Testis (tissue), 2 donors: ENCODE measurements at regions not wholly inside any gene's neighbourhood (a gene's known extent, or its start where the extent isn't known, plus 50 kb on each side); places are given as distances from the start of the nearest gene placed in this dataset.

Experiments
- CTCF ChIP-seq, 3 experiments: fragments of 450-650 bp in 2 of 3; fragments of 200-600 bp in 1 of 3; sonication (generic) in 1 of 3; IDR thresholded peaks; one replicate each; pipeline ENCODE4 v1.5.1; 2016 to 2019; ENCODE audit warnings: antibody characterized with exemption in 3 of 3, mild to moderate bottlenecking in 2 of 3, moderate library complexity in 1 of 3
- POLR2A ChIP-seq: fragments of 450-650 bp; IDR thresholded peaks from one replicate; pipeline ENCODE4 v1.6.1; 2017; ENCODE audit warnings: antibody characterized with exemption, mild to moderate bottlenecking, moderate library complexity

DNA sequence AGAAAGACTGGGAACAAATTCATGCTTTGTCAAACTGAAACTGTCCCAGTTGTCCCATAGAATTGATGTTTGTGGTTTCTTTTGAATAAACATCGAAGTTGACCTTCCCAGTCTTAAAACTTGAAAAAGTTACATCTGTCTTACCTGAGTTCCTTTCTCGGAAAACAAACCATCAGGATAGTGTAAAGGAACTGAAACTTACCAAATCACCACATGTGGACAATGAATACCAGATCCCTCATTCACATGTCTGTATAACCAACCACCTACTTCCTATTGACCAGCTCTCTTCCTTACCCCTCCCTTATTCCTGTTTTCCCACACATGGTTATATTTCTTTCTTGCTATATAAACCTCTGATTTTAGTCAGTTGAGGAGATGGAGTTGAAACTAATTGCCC, 791.7 kb upstream of the PCDH20 start:
- TF ChIP-seq CTCF (IDR thresholded peaks at IDR 0.05): no peak
- no peak for TF ChIP-seq POLR2A
